Upper lobe of right lung (tissue), 1 donor: ENCODE measurements at regions not wholly inside any gene's neighbourhood (a gene's known extent, or its start where the extent isn't known, plus 50 kb on each side); places are given as distances from the start of the nearest gene placed in this dataset.

ENCODE experiments used
- ATAC-seq: fragments of 200-7000 bp; cut with Tn5 transposase; one replicate; pipeline ENCODE4 v1.9.1; 2020; ENCODE audit warnings: mild to moderate bottlenecking, moderate library complexity
- DNase-seq: peaks from one replicate; pipeline ENCODE4 v3.0.0-alpha.2; 2020
- H3K27ac ChIP-seq: fragments of 200-600 bp; one replicate; pipeline ENCODE4 v1.8.0; 2022
- H3K27me3 ChIP-seq: fragments of 200-600 bp; one replicate; pipeline ENCODE4 v1.8.0; 2022; ENCODE audit warnings: mild to moderate bottlenecking
- H3K36me3 ChIP-seq: fragments of 200-600 bp; one replicate; pipeline ENCODE4 v1.8.0; 2022
- H3K4me1 ChIP-seq: fragments of 200-600 bp; one replicate; pipeline ENCODE4 v1.8.0; 2022
- H3K4me3 ChIP-seq: fragments of 200-600 bp; one replicate; pipeline ENCODE4 v1.8.0; 2022; ENCODE audit warnings: mild to moderate bottlenecking
- H3K9me3 ChIP-seq: fragments of 200-600 bp; one replicate; pipeline ENCODE4 v1.8.0; 2022
- CTCF ChIP-seq: fragments of 200-600 bp; IDR thresholded peaks from one replicate; pipeline ENCODE4 v1.8.0; 2022; ENCODE audit warnings: antibody characterized with exemption
- intact Hi-C: fragments of 100-400 bp; cut with DNase I; formaldehyde crosslinking; loops from one replicate; pipeline ENCODE4 v1.11.0; 2022
- donor health status: DM: no; HTN: yes; CAD: no; lungs with severe emphysema.

- Histone ChIP-seq H3K27me3 (no peaks in the 10 kb centered on the region), H3K4me1 (no peaks in the 10 kb centered on the region), H3K36me3 (no peaks in the 10 kb centered on the region), H3K4me3 (no peak overlapping the region), H3K27ac (no peak overlapping the region), H3K9me3 (no peaks in the 10 kb centered on the region)
- DNase-seq = no peak
- no peak for TF ChIP-seq CTCF
- intact Hi-C loops = no loop called here
- no peak for ATAC-seq
Measured at GRCh38 chr4:101669832-101670188, 120.7 kb upstream of the BANK1 start.

- no peaks in the 10 kb centered on the region for H3K4me1 ChIP-seq
- intact Hi-C loops = no loop called here
- no peaks in the 10 kb centered on the region for H3K36me3 ChIP-seq
- no peak for TF ChIP-seq CTCF
- no peak for ATAC-seq
- no peak overlapping the region for H3K27ac ChIP-seq
- H3K9me3 ChIP-seq = no peaks in the 10 kb centered on the region
- no peak for DNase-seq
- no peaks in the 10 kb centered on the region for H3K27me3 ChIP-seq
- no peak overlapping the region for H3K4me3 ChIP-seq
Measured at GRCh38 chr4:101669138-101669831, 121.2 kb upstream of the BANK1 start.

- no peaks in the 10 kb centered on the region for H3K4me1 ChIP-seq
- TF ChIP-seq CTCF = no peak
- no peaks in the 10 kb centered on the region for H3K36me3 ChIP-seq
- ATAC-seq = no peak
- H3K4me3 ChIP-seq = no peak overlapping the region
- DNase-seq = no peak
- intact Hi-C loops = no loop called here
- no peak overlapping the region for H3K27ac ChIP-seq
- H3K9me3 ChIP-seq = no peaks in the 10 kb centered on the region
- H3K27me3 ChIP-seq = no peaks in the 10 kb centered on the region
Measured at GRCh38 chr4:101667348-101667747, 123.2 kb upstream of the BANK1 start.

GRCh38 chr4:101660607-101661006, 129.9 kb upstream of the BANK1 start:
- Histone ChIP-seq H3K27me3 (no peaks in the 10 kb centered on the region), H3K27ac (no peak overlapping the region), H3K36me3 (no peaks in the 10 kb centered on the region), H3K9me3 (no peaks in the 10 kb centered on the region), H3K4me3 (no peak overlapping the region), H3K4me1 (no peaks in the 10 kb centered on the region)
- no peak for DNase-seq
- intact Hi-C loops = no loop called here
- no peak for TF ChIP-seq CTCF
- no peak for ATAC-seq

GRCh38 chr4:101655857-101656256, 134.7 kb upstream of the BANK1 start:
- H3K27me3 ChIP-seq = no peaks in the 10 kb centered on the region
- no peaks in the 10 kb centered on the region for H3K36me3 ChIP-seq
- no peaks in the 10 kb centered on the region for H3K4me1 ChIP-seq
- no peaks in the 10 kb centered on the region for H3K9me3 ChIP-seq
- no peak for ATAC-seq
- no peak for DNase-seq
- TF ChIP-seq CTCF = no peak
- H3K4me3 ChIP-seq = no peak overlapping the region
- intact Hi-C loops = no loop called here
- no peak overlapping the region for H3K27ac ChIP-seq

- ATAC-seq = no peak
- no peaks in the 10 kb centered on the region for H3K4me1 ChIP-seq
Measured at GRCh38 chr4:101655005-101655404, 135.5 kb upstream of the BANK1 start.

More at GRCh38 chr4:101655005-101655404, 135.5 kb upstream of the BANK1 start:
- intact Hi-C loops = no loop called here
- Histone ChIP-seq H3K4me3 (no peak overlapping the region), H3K9me3 (no peaks in the 10 kb centered on the region), H3K36me3 (no peaks in the 10 kb centered on the region), H3K27me3 (no peaks in the 10 kb centered on the region), H3K27ac (no peak overlapping the region)
- TF ChIP-seq CTCF = no peak
- no peak for DNase-seq
